HEK293 (cell line): ENCODE measurements at regions not wholly inside any gene's neighbourhood (a gene's known extent, or its start where the extent isn't known, plus 50 kb on each side); places are given as distances from the start of the nearest gene placed in this dataset.

Source experiments
- CTCF ChIA-PET: fragments of 350-600 bp; formaldehyde crosslinking; extraction: SDS; loops from one replicate; lab custom pipeline; 2021; ENCODE audit warnings: antibody characterized with exemption; lab: Yijun Ruan, JAX
- POLR2A ChIA-PET: fragments of 300-600 bp; formaldehyde crosslinking; extraction: SDS; loops from one replicate; lab custom pipeline; 2020; ENCODE audit warnings: antibody characterized with exemption, inconsistent platforms; lab: Yijun Ruan, JAX
- H3K27ac ChIP-seq: fragments of 200-500 bp; sonication (Bioruptor generic); 2 replicates; pipeline ENCODE4 v1.5.1; 2014; ENCODE audit warnings: low read depth, low read length, control low read depth, inconsistent platforms; ENCODE audit errors: extremely low read depth
- H3K36me3 ChIP-seq, 2 experiments: fragments of 200-500 bp in 1 of 2; sonication (Bioruptor generic) in 1 of 2; 1 replicate in 1 of 2; 2 replicates in 1 of 2; pipeline ENCODE4 v1.5.1; 2014 to 2017; ENCODE audit warnings: inconsistent platforms in 2 of 2, low read length in 2 of 2; ENCODE audit not compliant: control insufficient read depth in 2 of 2, insufficient read depth in 1 of 2
- H3K4me1 ChIP-seq: fragments of 200-500 bp; sonication (Bioruptor generic); 2 replicates; pipeline ENCODE4 v1.5.1; 2014; ENCODE audit warnings: mild to moderate bottlenecking, low read length, inconsistent platforms; ENCODE audit not compliant: control insufficient read depth, insufficient read depth
- H3K4me3 ChIP-seq: 2 replicates; pipeline ENCODE4 v1.5.1; 2011; ENCODE audit warnings: low read depth, mild to moderate bottlenecking, control low read depth, low read length, moderate library complexity
- H3K9me3 ChIP-seq: fragments of 200-500 bp; sonication (Bioruptor generic); 2 replicates; pipeline ENCODE4 v1.5.1; 2014; ENCODE audit warnings: low read depth, low read length, inconsistent platforms; ENCODE audit not compliant: control insufficient read depth, insufficient read depth
- MEIS1 ChIP-seq: sonication (generic); formaldehyde crosslinking; IDR thresholded peaks from 2 replicates; pipeline ENCODE4 v1.8.1; 2022; ENCODE audit warnings: missing genetic modification reagents, mild to moderate bottlenecking, borderline replicate concordance
- RBAK ChIP-seq: fragments of 450-650 bp; formaldehyde crosslinking; IDR thresholded peaks from 2 replicates; pipeline ENCODE4 v1.5.1; 2016; ENCODE audit warnings: missing biosample characterization, missing genetic modification characterization
- ZBTB17 ChIP-seq: fragments of 450-650 bp; formaldehyde crosslinking; IDR thresholded peaks from 2 replicates; pipeline ENCODE4 v1.5.1; 2016; ENCODE audit warnings: missing biosample characterization, missing genetic modification characterization
- ZBTB20 ChIP-seq: fragments of 450-650 bp; formaldehyde crosslinking; IDR thresholded peaks from 2 replicates; pipeline ENCODE4 v1.5.1; 2016; ENCODE audit warnings: missing biosample characterization, missing genetic modification characterization
- ZBTB48 ChIP-seq: fragments of 450-650 bp; formaldehyde crosslinking; IDR thresholded peaks from 2 replicates; pipeline ENCODE4 v1.5.1; 2016; ENCODE audit warnings: missing biosample characterization, missing genetic modification characterization
- ZIC2 ChIP-seq: fragments of 450-650 bp; formaldehyde crosslinking; IDR thresholded peaks from 2 replicates; pipeline ENCODE4 v1.5.1; 2016; ENCODE audit warnings: missing biosample characterization, missing genetic modification characterization
- ZNF175 ChIP-seq: fragments of 450-650 bp; formaldehyde crosslinking; IDR thresholded peaks from 2 replicates; pipeline ENCODE4 v1.5.1; 2016; ENCODE audit warnings: missing biosample characterization, missing genetic modification characterization
- ZNF2 ChIP-seq: fragments of 450-650 bp; formaldehyde crosslinking; IDR thresholded peaks from 2 replicates; pipeline ENCODE4 v1.5.1; 2016; ENCODE audit warnings: missing biosample characterization, missing genetic modification characterization
- ZNF239 ChIP-seq: fragments of 450-650 bp; formaldehyde crosslinking; IDR thresholded peaks from 2 replicates; pipeline ENCODE4 v1.5.1; 2016; ENCODE audit warnings: missing biosample characterization, missing genetic modification characterization
- ZNF394 ChIP-seq: fragments of 450-650 bp; formaldehyde crosslinking; IDR thresholded peaks from 2 replicates; pipeline ENCODE4 v1.5.1; 2016; ENCODE audit warnings: missing biosample characterization, missing genetic modification characterization, mild to moderate bottlenecking, moderate library complexity, borderline replicate concordance
- ZNF548 ChIP-seq: fragments of 450-650 bp; formaldehyde crosslinking; IDR thresholded peaks from 2 replicates; pipeline ENCODE4 v1.5.1; 2016; ENCODE audit warnings: missing biosample characterization, missing genetic modification characterization
- ZNF555 ChIP-seq: fragments of 450-650 bp; formaldehyde crosslinking; conservative IDR thresholded peaks from 2 replicates; pipeline ENCODE4 v1.5.1; 2017; ENCODE audit warnings: missing biosample characterization, mild to moderate bottlenecking, missing genetic modification characterization, inconsistent platforms
- ZNF626 ChIP-seq: fragments of 450-650 bp; sonication (Bioruptor Pico); formaldehyde crosslinking; IDR thresholded peaks from 2 replicates; pipeline ENCODE4 v1.5.1; 2018; ENCODE audit warnings: missing biosample characterization, missing genetic modification characterization, inconsistent platforms
- ZNF654 ChIP-seq: fragments of 450-650 bp; formaldehyde crosslinking; IDR thresholded peaks from 2 replicates; pipeline ENCODE4 v1.5.1; 2016; ENCODE audit warnings: low read depth, missing biosample characterization, missing genetic modification characterization
- ZNF747 ChIP-seq: fragments of 450-650 bp; formaldehyde crosslinking; IDR thresholded peaks from 2 replicates; pipeline ENCODE4 v1.5.1; 2016; ENCODE audit warnings: missing biosample characterization, missing genetic modification characterization
- ZNF768 ChIP-seq: fragments of 450-650 bp; formaldehyde crosslinking; IDR thresholded peaks from 2 replicates; pipeline ENCODE4 v1.5.1; 2018; ENCODE audit warnings: missing biosample characterization, mild to moderate bottlenecking, missing genetic modification characterization
- ZNF777 ChIP-seq: fragments of 450-650 bp; formaldehyde crosslinking; IDR thresholded peaks from 2 replicates; pipeline ENCODE4 v1.5.1; 2017; ENCODE audit warnings: missing biosample characterization, missing genetic modification characterization, borderline replicate concordance
- ZNF792 ChIP-seq: fragments of 450-650 bp; formaldehyde crosslinking; IDR thresholded peaks from 2 replicates; pipeline ENCODE4 v1.5.1; 2016; ENCODE audit warnings: missing biosample characterization, missing genetic modification characterization
- TF ChIP-seq, protein P1 (sequence below): fragments of 450-650 bp; IDR thresholded peaks from 2 replicates; pipeline ENCODE4 v1.5.1; 2018; ENCODE audit warnings: missing biosample characterization, mild to moderate bottlenecking, missing genetic modification characterization
- TF ChIP-seq, protein P2 (sequence below): fragments of 450-650 bp; formaldehyde crosslinking; optimal IDR thresholded peaks from 2 replicates; pipeline ENCODE3; 2016; ENCODE audit warnings: missing biosample characterization, mild to moderate bottlenecking, missing genetic modification characterization
- TF ChIP-seq, protein P3 (sequence below): fragments of 450-650 bp; formaldehyde crosslinking; IDR thresholded peaks from 2 replicates; pipeline ENCODE4 v1.5.1; 2016; ENCODE audit warnings: missing biosample characterization, missing genetic modification characterization

DNA sequence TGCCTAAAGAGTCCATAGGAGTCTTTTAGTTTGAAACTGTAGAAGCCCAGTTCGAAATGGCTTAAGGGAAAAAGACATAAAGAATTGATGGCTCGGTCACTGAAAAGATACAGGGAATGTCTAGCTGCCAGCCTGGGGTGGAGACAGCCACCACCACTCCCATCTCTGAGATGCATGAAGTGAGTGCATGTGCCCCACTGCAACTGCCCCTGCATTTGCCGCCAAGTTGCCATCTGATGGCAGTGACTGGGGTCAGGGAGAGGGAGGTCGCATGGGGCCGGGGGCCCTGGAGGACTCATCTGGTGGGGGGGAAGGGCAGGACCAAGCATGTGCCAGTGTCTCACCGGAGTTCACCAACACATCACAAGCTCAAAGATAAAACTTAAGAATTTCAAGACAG lies 385.8 kb upstream of the SULF2 start (continued):
- TF ChIP-seq, protein P1, sequence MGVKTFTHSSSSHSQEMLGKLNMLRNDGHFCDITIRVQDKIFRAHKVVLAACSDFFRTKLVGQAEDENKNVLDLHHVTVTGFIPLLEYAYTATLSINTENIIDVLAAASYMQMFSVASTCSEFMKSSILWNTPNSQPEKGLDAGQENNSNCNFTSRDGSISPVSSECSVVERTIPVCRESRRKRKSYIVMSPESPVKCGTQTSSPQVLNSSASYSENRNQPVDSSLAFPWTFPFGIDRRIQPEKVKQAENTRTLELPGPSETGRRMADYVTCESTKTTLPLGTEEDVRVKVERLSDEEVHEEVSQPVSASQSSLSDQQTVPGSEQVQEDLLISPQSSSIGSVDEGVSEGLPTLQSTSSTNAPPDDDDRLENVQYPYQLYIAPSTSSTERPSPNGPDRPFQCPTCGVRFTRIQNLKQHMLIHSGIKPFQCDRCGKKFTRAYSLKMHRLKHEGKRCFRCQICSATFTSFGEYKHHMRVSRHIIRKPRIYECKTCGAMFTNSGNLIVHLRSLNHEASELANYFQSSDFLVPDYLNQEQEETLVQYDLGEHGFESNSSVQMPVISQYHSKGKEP (tag by site-specific recombination), result no peak
- no peak for TF ChIP-seq ZNF548
- TF ChIP-seq, protein P2, sequence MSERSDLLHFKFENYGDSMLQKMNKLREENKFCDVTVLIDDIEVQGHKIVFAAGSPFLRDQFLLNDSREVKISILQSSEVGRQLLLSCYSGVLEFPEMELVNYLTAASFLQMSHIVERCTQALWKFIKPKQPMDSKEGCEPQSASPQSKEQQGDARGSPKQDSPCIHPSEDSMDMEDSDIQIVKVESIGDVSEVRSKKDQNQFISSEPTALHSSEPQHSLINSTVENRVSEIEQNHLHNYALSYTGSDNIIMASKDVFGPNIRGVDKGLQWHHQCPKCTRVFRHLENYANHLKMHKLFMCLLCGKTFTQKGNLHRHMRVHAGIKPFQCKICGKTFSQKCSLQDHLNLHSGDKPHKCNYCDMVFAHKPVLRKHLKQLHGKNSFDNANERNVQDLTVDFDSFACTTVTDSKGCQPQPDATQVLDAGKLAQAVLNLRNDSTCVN (tag by site-specific recombination), result no peak
- no peak for TF ChIP-seq MEIS1 (CRISPR knock-in tag)
- TF ChIP-seq ZBTB20 (tag by site-specific recombination), result no peak
- no peak for TF ChIP-seq ZNF239 (tag by site-specific recombination)

DNA sequence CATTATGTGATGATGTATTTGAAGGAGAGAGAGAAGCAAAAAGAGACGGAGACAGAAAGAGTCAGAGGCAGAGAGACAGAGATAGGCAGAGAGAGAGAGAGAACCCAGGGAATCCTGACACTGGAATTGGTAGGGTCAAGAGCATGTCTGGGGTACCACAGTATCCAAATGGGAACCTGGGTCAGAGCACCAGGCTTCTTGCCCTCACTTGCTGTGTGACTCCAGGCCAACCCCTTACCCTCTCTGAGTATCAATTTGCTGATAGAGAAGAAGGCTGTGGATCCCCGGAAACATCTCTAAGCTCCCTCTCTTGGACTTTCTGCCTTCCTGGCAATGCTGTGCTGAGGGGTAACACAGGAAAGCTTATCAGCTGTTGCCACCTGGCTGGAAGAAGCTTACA lies 385.3 kb upstream of the SULF2 start:
- POLR2A ChIA-PET, result no interaction called here
- no peak overlapping the region for H3K27ac ChIP-seq
- TF ChIP-seq ZNF777 (tag by site-specific recombination), result no peak
- TF ChIP-seq ZBTB48 (tag by site-specific recombination), result no peak
- 0 out of 2 replicates have a peak, but pooled peaks have one; percentile 21 for TF ChIP-seq ZNF768
- TF ChIP-seq ZNF626, result no peak
- no peak for TF ChIP-seq ZBTB17 (tag by site-specific recombination)
- TF ChIP-seq ZNF654, result no peak
- TF ChIP-seq, all 188 proteins: peak for 1
- H3K36me3 ChIP-seq, result no peaks in the 10 kb centered on the region
- H3K4me1 ChIP-seq, result no peaks in the 10 kb centered on the region
- H3K4me3 ChIP-seq, result no peak overlapping the region
- CTCF ChIA-PET, result no interaction called here
- H3K9me3 ChIP-seq, result no peaks in the 10 kb centered on the region

DNA sequence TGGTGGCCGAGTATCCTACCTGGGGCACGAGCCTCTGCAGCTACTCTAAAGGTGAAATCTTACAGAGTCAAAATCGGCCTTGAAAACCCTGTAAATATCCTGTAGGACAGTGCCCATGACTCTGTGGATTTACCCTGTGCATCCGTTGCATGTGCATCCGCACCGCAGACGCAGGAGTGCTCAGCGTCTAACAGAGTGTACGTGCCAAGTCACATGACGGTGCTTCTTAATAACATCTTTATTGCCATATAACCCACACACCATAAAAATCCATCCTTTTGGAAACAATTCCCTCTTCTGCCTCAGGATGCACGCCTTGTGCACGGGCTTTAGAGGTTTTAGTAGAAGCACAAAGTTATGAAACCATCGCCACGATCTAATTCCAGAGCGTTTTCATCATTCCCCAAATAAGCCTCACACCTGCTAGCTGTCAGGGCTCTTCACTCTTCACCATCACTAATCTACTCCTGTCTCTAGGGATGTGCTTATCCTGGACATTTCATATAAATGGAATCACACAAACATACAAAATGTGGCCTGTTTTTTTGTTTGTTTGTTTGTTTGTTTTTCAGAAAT lies 384.5 kb upstream of the SULF2 start:
- no peak overlapping the region for H3K4me3 ChIP-seq
- no peaks in the 10 kb centered on the region for H3K9me3 ChIP-seq
- TF ChIP-seq ZNF175 (tag by site-specific recombination), result no peak
- TF ChIP-seq ZNF394 (tag by site-specific recombination), result no peak
- no peak for TF ChIP-seq ZNF792 (tag by site-specific recombination)
- TF ChIP-seq ZBTB20 (tag by site-specific recombination), result no peak
- ChIA-PET CTCF (interaction anchor here (0.7 kb wide), 1 partner anchor 383 kb away, joined by 3 read pairs; no protein-coding TSS in a partner anchor), POLR2A (no interaction called here)
- H3K36me3 ChIP-seq, result no peaks in the 10 kb centered on the region
- H3K4me1 ChIP-seq, result no peaks in the 10 kb centered on the region
- H3K27ac ChIP-seq, result no peak overlapping the region

DNA sequence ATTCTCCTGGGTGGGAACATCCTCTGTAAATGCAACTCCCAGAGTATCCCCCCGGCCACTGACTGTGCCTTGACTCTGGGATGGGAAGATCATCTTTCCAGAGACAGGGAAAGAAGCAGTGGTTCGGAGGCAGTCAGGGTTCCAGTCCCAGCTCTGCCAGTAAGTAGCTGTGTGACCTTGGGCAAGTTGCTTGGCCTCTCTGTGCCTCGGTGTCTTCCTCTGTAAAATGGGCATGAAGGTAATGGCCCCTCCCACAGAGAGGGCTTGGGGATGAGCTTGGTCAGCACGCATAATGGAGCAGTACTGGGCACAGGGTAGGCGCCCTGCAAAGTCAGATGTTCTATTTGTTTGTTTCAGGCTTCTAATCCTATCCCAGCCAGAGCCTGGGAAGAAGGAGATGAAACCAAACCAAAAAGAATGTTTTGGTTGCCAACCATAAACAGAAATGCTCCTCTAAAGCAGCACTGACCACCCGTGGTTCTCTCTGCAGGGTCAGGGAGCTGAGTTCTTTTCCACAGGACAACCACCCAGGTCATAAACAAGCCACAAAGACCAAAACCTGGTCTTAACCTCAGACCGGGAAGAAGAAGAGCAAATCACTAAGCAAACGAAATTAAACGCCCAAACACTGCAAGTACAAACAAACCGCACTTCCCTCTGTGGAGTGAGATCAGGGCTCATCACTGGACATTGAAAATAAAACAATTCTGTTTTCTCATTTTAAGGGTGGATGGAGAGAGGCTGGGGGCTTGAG lies 381.0 kb upstream of the SULF2 start:
- no peaks in the 10 kb centered on the region for H3K36me3 ChIP-seq
- H3K4me1 ChIP-seq, result no peaks in the 10 kb centered on the region
- TF ChIP-seq ZNF555 (tag by site-specific recombination) (no peak), ZIC2 (peak; percentile 25; the same call in 1 of the 2 replicates), RBAK (tag by site-specific recombination) (no peak), ZNF2 (no peak), ZNF747 (no peak)
- TF ChIP-seq, protein P3, sequence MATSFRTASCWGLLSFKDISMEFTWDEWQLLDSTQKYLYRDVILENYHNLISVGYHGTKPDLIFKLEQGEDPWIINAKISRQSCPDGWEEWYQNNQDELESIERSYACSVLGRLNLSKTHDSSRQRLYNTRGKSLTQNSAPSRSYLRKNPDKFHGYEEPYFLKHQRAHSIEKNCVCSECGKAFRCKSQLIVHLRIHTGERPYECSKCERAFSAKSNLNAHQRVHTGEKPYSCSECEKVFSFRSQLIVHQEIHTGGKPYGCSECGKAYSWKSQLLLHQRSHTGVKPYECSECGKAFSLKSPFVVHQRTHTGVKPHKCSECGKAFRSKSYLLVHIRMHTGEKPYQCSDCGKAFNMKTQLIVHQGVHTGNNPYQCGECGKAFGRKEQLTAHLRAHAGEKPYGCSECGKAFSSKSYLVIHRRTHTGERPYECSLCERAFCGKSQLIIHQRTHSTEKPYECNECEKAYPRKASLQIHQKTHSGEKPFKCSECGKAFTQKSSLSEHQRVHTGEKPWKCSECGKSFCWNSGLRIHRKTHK, result no peak
- CTCF ChIA-PET, result interaction anchor here (1.0 kb wide), 1 partner anchor 17 kb away, joined by 3 read pairs; no protein-coding TSS in a partner anchor
- H3K9me3 ChIP-seq, result no peaks in the 10 kb centered on the region
- POLR2A ChIA-PET, result no interaction called here
- H3K4me3 ChIP-seq, result no peak overlapping the region
- no peak overlapping the region for H3K27ac ChIP-seq
